Body of pancreas (tissue), 4 donors: ENCODE measurements at regions not wholly inside any gene's neighbourhood (a gene's known extent, or its start where the extent isn't known, plus 50 kb on each side); places are given as distances from the start of the nearest gene placed in this dataset.

Experiments used
- ATAC-seq: fragments of 150-250 bp; one replicate; pipeline ENCODE4 v1.9.1; 2016
- DNase-seq, 4 donors: peaks; one replicate each; pipeline ENCODE4 v3.0.0-alpha.2; 2019
- H3K27ac ChIP-seq, 4 donors: fragments of 200-600 bp; sonication (generic); 1 replicate in 3 of 4; 2 replicates in 1 of 4; pipeline versions ENCODE4 v1.5.1 to v1.6.1; 2016 to 2019; ENCODE audit warnings: mild to moderate bottlenecking in 1 of 4, mixed read lengths in 1 of 4, moderate library complexity in 1 of 4
- H3K27me3 ChIP-seq, 2 donors: fragments of 200-600 bp; sonication (generic); one replicate each; pipeline ENCODE4 v1.6.0; 2016; ENCODE audit warnings: mild to moderate bottlenecking in 1 of 2
- H3K36me3 ChIP-seq, 2 donors: fragments of 200-600 bp; sonication (generic); replicated peaks in 1 of 2; 2 replicates each; pipeline ENCODE4 v1.5.1; 2016; ENCODE audit warnings: low read depth in 2 of 2; ENCODE audit not compliant: insufficient read depth in 1 of 2
- H3K4me1 ChIP-seq: fragments of 200-600 bp; sonication (generic); one replicate; pipeline ENCODE4 v1.6.0; 2016
- H3K4me3 ChIP-seq, 2 donors: fragments of 200-600 bp; sonication (generic); 1 replicate in 1 of 2; 2 replicates in 1 of 2; pipeline ENCODE4 v1.5.1; 2016 to 2019
- H3K9me3 ChIP-seq, 3 donors: fragments of 200-600 bp; sonication (generic); 1 replicate in 2 of 3; 2 replicates in 1 of 3; pipeline ENCODE4 v1.5.1; 2016
- POLR2A ChIP-seq, 3 donors: fragments of 450-650 bp; IDR thresholded peaks; one replicate each; pipeline ENCODE4 v1.6.1; 2016; ENCODE audit warnings: antibody characterized with exemption in 3 of 3, mild to moderate bottlenecking in 2 of 3
- WGBS, 2 donors: methylation state at CpG; one replicate each; pipeline ENCODE4 v1.1.5; 2017; 5-methylcytosine and 5-hydroxymethylcytosine counted together
- intact Hi-C: fragments of 100-400 bp; cut with DNase I; formaldehyde crosslinking; loops from one replicate; pipeline ENCODE4 v1.15.1; 2023
- TF ChIP-seq, protein P1 (sequence below), 7 experiments: fragments of 450-650 bp in 4 of 7; fragments of 200-600 bp in 3 of 7; sonication (generic) in 3 of 7; IDR thresholded peaks; one replicate each; pipeline ENCODE4 v1.5.1; 2016 to 2019; ENCODE audit warnings: antibody characterized with exemption in 7 of 7

DNA sequence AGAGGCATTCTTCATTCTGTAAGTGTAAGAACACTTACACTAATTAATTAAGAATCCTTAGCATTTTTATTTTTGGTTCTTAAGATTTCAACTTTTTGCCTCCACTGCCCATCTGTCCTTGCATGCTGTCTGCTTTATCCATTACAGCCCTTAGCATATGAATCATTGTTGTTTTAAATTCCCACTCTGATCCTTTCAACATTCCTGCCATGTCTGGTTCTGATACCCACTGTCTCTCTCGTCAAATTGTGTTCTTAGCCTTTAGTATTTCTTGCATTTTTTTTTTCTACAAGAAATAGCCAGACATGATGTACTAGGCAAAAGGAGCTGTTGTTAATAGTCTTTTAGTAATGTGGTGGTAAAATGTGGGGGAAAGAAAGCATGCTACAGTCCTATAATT is 1360.0 kb downstream of the TECRL start:
- Histone ChIP-seq H3K4me1 (no peaks in the 10 kb centered on the region), H3K36me3 (no peaks in the 10 kb centered on the region), H3K27ac (no peak overlapping the region), H3K27me3 (no peaks in the 10 kb centered on the region), H3K9me3 (no peaks in the 10 kb centered on the region), H3K4me3 (no peak overlapping the region)
- 30 to 38% methylated on average over 1 of the region's 1 CpG for WGBS, 2 donors
- intact Hi-C loops: no loop called here
- ATAC-seq (no peak), DNase-seq (no peak)
- TF ChIP-seq, protein P1, sequence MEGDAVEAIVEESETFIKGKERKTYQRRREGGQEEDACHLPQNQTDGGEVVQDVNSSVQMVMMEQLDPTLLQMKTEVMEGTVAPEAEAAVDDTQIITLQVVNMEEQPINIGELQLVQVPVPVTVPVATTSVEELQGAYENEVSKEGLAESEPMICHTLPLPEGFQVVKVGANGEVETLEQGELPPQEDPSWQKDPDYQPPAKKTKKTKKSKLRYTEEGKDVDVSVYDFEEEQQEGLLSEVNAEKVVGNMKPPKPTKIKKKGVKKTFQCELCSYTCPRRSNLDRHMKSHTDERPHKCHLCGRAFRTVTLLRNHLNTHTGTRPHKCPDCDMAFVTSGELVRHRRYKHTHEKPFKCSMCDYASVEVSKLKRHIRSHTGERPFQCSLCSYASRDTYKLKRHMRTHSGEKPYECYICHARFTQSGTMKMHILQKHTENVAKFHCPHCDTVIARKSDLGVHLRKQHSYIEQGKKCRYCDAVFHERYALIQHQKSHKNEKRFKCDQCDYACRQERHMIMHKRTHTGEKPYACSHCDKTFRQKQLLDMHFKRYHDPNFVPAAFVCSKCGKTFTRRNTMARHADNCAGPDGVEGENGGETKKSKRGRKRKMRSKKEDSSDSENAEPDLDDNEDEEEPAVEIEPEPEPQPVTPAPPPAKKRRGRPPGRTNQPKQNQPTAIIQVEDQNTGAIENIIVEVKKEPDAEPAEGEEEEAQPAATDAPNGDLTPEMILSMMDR (IDR thresholded peaks at IDR 0.05): no peak
- TF ChIP-seq POLR2A (IDR thresholded peaks at IDR 0.05): no peak

DNA sequence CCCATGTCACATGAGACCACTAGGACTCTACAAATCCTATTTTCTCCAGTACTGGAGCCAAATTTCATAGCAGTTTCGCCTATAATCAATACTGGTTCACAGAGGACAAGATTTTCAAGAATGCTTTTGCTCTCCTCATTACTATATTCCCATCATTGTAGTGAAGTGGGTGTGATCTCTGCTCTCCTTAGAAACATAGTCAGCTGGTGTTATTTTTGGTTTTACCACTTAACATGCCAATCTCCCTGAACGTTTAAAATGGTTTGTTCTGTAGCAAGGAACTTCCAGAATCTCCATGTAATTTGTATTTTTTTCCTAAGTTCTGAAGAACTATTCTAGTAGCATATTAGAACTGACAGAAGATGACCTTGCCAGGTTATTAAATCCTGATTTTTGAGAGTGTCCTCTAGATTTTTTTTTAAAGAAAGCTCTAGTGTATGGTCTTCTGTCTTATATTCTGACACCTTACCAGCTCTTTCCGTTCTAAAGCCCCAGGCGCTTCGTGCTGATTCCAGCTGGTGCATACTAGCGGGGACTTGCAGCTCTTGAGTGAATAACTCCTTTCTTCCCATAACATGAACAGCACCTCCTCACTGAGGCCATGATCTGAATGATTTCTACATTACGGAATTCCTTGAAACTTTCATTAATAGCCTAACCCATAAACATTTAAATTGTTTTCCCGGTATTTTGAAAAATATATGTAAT is 1372.9 kb downstream of the TECRL start:
- Histone ChIP-seq H3K27me3 (no peaks in the 10 kb centered on the region), H3K36me3 (no peaks in the 10 kb centered on the region), H3K9me3 (no peaks in the 10 kb centered on the region), H3K27ac (no peak overlapping the region), H3K4me3 (no peak overlapping the region), H3K4me1 (no peaks in the 10 kb centered on the region)
- DNase-seq (no peak), ATAC-seq (no peak)
- WGBS, 2 donors: 59 to 61% methylated on average over 8 of the region's 8 CpGs
- no peak for TF ChIP-seq POLR2A (IDR thresholded peaks at IDR 0.05)
- TF ChIP-seq, protein P1 (IDR thresholded peaks at IDR 0.05): no peak
- intact Hi-C loops: no loop called here

DNA sequence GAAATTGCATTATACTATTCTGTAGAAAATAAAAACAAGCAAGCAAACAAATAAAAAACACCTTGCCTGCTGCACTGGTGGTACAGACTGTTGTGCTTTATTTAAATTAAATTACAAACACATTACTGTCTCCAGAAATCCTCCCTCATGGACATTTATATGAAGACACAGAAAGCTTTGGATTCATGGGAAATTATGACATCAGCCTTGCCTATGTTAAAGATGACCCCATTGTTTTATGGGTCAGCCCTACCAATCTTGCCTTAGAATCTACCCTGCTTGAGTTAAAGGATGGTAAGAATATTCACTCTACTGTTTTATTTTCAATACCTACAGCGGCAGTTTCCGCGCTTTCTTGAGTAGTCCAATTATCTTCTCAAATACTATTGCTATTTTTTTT is 1379.9 kb downstream of the TECRL start:
- TF ChIP-seq, protein P1 (IDR thresholded peaks at IDR 0.05): no peak
- TF ChIP-seq POLR2A (IDR thresholded peaks at IDR 0.05): no peak
- intact Hi-C loops: no loop called here
- H3K36me3 ChIP-seq: no peaks in the 10 kb centered on the region
- no peaks in the 10 kb centered on the region for H3K4me1 ChIP-seq
- DNase-seq (no peak), ATAC-seq (no peak)
- no peaks in the 10 kb centered on the region for H3K27me3 ChIP-seq
- H3K4me3 ChIP-seq: no peak overlapping the region
- no peak overlapping the region for H3K27ac ChIP-seq
- 54 to 80% methylated on average over 3 of the region's 3 CpGs for WGBS, 2 donors
- H3K9me3 ChIP-seq: no peaks in the 10 kb centered on the region

DNA sequence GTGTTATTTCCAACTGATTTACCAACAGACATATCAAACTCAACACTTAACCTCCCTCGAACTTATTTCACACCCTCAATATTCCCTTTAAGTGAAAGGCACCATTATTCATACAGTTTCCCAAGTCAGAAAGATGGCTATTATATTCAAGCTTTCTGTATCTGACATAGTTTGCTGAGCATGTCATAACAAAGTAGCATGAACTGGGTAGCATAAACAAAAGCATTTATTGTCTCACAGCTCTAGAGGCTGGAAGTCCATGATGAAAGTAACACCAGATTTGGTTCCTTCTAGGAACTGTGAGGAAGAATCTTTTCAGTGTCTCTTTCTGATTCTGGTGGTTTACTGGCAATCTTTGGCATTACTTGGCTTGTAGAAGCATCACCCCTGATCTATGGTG is 1388.6 kb downstream of the TECRL start:
- no peak for TF ChIP-seq POLR2A (IDR thresholded peaks at IDR 0.05)
- TF ChIP-seq, protein P1 (IDR thresholded peaks at IDR 0.05): no peak
- Histone ChIP-seq H3K27me3 (no peaks in the 10 kb centered on the region), H3K9me3 (no peaks in the 10 kb centered on the region), H3K4me1 (no peaks in the 10 kb centered on the region), H3K4me3 (no peak overlapping the region), H3K36me3 (no peaks in the 10 kb centered on the region), H3K27ac (no peak overlapping the region)
- intact Hi-C loops: no loop called here
- DNase-seq (no peak), ATAC-seq (no peak)
- WGBS, 2 donors: 56 to 70% methylated on average over 1 of the region's 1 CpG

DNA sequence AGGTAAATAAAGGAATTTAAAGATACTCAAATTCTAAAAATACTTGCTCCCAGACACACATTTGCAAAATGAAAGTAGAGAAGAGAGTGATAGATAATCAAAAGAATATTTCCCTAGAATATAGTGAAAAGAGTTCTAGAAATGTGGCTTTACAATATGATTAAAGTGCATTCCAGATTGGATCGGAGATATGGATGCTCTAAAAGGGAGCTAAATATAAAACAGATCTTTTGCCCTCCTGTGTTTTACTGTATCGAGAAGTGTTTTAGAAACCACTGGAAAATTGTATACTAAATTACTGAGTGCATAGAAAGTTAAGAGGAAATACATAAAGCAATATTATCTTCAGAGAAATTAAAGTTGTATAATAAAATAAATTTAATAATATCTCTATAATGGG is 1392.0 kb downstream of the TECRL start:
- intact Hi-C loops: no loop called here
- no peak for TF ChIP-seq POLR2A (IDR thresholded peaks at IDR 0.05)
- TF ChIP-seq, protein P1 (IDR thresholded peaks at IDR 0.05): no peak
- no peaks in the 10 kb centered on the region for H3K9me3 ChIP-seq
- WGBS, 2 donors: 59 to 62% methylated on average over 2 of the region's 2 CpGs
- no peak overlapping the region for H3K27ac ChIP-seq
- ATAC-seq (no peak), DNase-seq (no peak)
- H3K36me3 ChIP-seq: no peaks in the 10 kb centered on the region
- no peaks in the 10 kb centered on the region for H3K4me1 ChIP-seq
- no peaks in the 10 kb centered on the region for H3K27me3 ChIP-seq
- H3K4me3 ChIP-seq: no peak overlapping the region
